ENCODE measurements at regions not wholly inside any gene's neighbourhood (a gene's known extent, or its start where the extent isn't known, plus 50 kb on each side); places are given as distances from the start of the nearest gene placed in this dataset.

DNA sequence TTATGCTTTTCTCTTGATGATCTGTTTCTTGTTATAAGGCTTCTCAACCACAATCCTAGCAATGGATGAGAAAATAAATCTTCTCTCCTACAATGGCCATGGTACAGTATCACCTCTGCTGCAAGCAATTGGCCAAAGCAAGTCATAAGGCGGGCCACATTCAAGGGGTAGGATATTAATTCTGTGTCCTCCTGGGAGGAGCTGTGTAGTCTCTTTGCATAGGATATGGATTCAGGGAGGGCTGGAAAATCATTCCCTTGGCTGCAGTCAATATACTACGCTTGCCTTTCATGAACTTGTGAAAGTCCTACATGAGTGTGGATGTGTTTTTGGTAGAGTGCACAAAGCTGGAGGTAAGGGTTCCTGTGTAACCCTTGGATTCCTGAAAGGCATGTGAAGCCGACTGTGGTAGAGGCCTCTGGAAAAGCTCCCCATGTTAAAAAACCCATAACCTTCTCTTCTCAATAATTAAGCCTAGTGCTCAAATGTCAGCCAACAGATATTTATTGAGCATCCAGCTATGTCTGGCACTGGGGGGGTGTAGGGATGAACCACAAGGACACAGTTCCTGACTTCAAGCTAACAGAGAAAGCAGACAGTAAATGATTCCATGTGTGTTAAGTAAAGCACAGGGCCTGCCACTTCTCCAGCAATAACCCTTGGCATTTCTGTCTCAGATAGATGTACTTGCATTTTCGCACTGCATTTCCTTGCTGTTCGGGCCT, 147.6 kb upstream of the HS3ST3A1 start:
- TF ChIP-seq CTCF (IDR thresholded peaks at IDR 0.05) (no peak), POLR2A (IDR thresholded peaks at IDR 0.05) (no peak)
